Neural progenitor cell (in vitro differentiated cells): ENCODE measurements at regions not wholly inside any gene's neighbourhood (a gene's known extent, or its start where the extent isn't known, plus 50 kb on each side); places are given as distances from the start of the nearest gene placed in this dataset.

Experiments used
- DNase-seq: peaks from one replicate; pipeline ENCODE4 v3.0.0-alpha.2; 2016; ENCODE audit warnings: low spot score
- H2AFZ ChIP-seq: fragments of 200-600 bp; sonication (generic); replicated peaks from 2 replicates; pipeline ENCODE4 v1.6.1; 2016; ENCODE audit warnings: antibody characterized with exemption
- H3F3A ChIP-seq: fragments of 200-600 bp; sonication (generic); 2 replicates; pipeline ENCODE4 v1.6.1; 2016; ENCODE audit warnings: antibody characterized with exemption, low read depth
- H3K27ac ChIP-seq: fragments of 200-600 bp; sonication (generic); 2 replicates; pipeline ENCODE4 v1.5.1; 2016; ENCODE audit warnings: mild to moderate bottlenecking
- H3K27me3 ChIP-seq: fragments of 200-600 bp; sonication (generic); 2 replicates; pipeline ENCODE4 v1.6.1; 2016; ENCODE audit warnings: mild to moderate bottlenecking, moderate library complexity
- H3K36me3 ChIP-seq: fragments of 200-600 bp; sonication (generic); 2 replicates; pipeline ENCODE4 v1.5.1; 2016
- H3K4me1 ChIP-seq: fragments of 200-600 bp; sonication (generic); 2 replicates; pipeline ENCODE4 v1.6.1; 2016; ENCODE audit warnings: mixed run types
- H3K4me2 ChIP-seq: fragments of 200-600 bp; sonication (generic); 2 replicates; pipeline ENCODE4 v1.6.1; 2016
- H3K4me3 ChIP-seq: fragments of 200-600 bp; sonication (generic); 2 replicates; pipeline ENCODE4 v1.5.1; 2016
- H3K79me2 ChIP-seq: fragments of 200-600 bp; sonication (generic); 2 replicates; pipeline ENCODE4 v1.6.1; 2016; ENCODE audit warnings: low read depth
- H3K9ac ChIP-seq: fragments of 200-600 bp; sonication (generic); 2 replicates; pipeline ENCODE4 v1.6.1; 2016
- H3K9me3 ChIP-seq: fragments of 200-600 bp; sonication (generic); 2 replicates; pipeline ENCODE4 v1.5.1; 2016; ENCODE audit warnings: low read depth
- H4K20me1 ChIP-seq: fragments of 200-600 bp; sonication (generic); 2 replicates; pipeline ENCODE4 v1.6.1; 2016; ENCODE audit warnings: low read depth
- H3K27ac Mint-ChIP-seq: 3 replicates; pipeline ENCODE4 v1.8.0; 2021; ENCODE audit warnings: mixed read lengths
- H3K27me3 Mint-ChIP-seq: 2 replicates; pipeline ENCODE4 v1.8.0; 2022; ENCODE audit warnings: low read depth, mild to moderate bottlenecking, inconsistent platforms, moderate library complexity, mixed read lengths; ENCODE audit not compliant: insufficient read depth
- H3K36me3 Mint-ChIP-seq: 3 replicates; pipeline ENCODE4 v1.8.0; 2021; ENCODE audit warnings: mixed read lengths
- H3K4me1 Mint-ChIP-seq: 3 replicates; pipeline ENCODE4 v1.8.0; 2021; ENCODE audit warnings: mixed read lengths
- H3K4me3 Mint-ChIP-seq: 3 replicates; pipeline ENCODE4 v1.8.0; 2021; ENCODE audit warnings: mild to moderate bottlenecking, moderate library complexity, mixed read lengths
- H3K9me3 Mint-ChIP-seq: 3 replicates; pipeline ENCODE4 v1.8.0; 2020; ENCODE audit warnings: mixed read lengths
- CTCF ChIP-seq: fragments of 200-600 bp; sonication (generic); IDR thresholded peaks from 2 replicates; pipeline ENCODE4 v1.5.1; 2017; ENCODE audit warnings: antibody characterized with exemption, mild to moderate bottlenecking
- EZH2 ChIP-seq: fragments of 200-600 bp; sonication (generic); IDR thresholded peaks from 2 replicates; pipeline ENCODE4 v1.6.1; 2017; ENCODE audit warnings: antibody characterized with exemption, mild to moderate bottlenecking, moderate library complexity
- EZH2phosphoT487 ChIP-seq: fragments of 200-600 bp; sonication (generic); IDR thresholded peaks from 2 replicates; pipeline ENCODE4 v1.6.1; 2017; ENCODE audit warnings: antibody characterized with exemption

- Histone ChIP-seq H3K4me3 (no peak overlapping the region), H3K4me2 (no peak overlapping the region), H3F3A (peaks cover 52% of the 10 kb centered on the region), H4K20me1 (no peaks in the 10 kb centered on the region), H2AFZ (no peak overlapping the region), H3K9ac (no peak overlapping the region), H3K9me3 (no peaks in the 10 kb centered on the region), H3K79me2 (no peaks in the 10 kb centered on the region), H3K4me1 (peaks cover 28% of the 10 kb centered on the region), H3K27ac (no peak overlapping the region), H3K36me3 (no peaks in the 10 kb centered on the region), H3K27me3 (no peaks in the 10 kb centered on the region)
- peaks cover 2% of the 10 kb centered on the region for H3K27me3 Mint-ChIP-seq
- H3K27ac Mint-ChIP-seq = no peak overlapping the region
- DNase-seq = no peak
- peaks cover 27% of the 10 kb centered on the region for H3K36me3 Mint-ChIP-seq
- TF ChIP-seq EZH2phosphoT487 = no peak
- no peak for TF ChIP-seq CTCF
- TF ChIP-seq EZH2 = no peak
- H3K9me3 Mint-ChIP-seq = peaks cover 24% of the 10 kb centered on the region
- no peak overlapping the region for H3K4me3 Mint-ChIP-seq
- peaks cover 41% of the 10 kb centered on the region for H3K4me1 Mint-ChIP-seq
Observed at GRCh38 chr15:93474728-93475127, 385.7 kb upstream of the RGMA start.

GRCh38 chr15:93469994-93470393, 381.0 kb upstream of the RGMA start:
- H3K27me3 ChIP-seq = no peaks in the 10 kb centered on the region
- H3K4me2 ChIP-seq = no peak overlapping the region
- Mint-ChIP-seq H3K27me3 (no peaks in the 10 kb centered on the region), H3K9me3 (peaks cover 6% of the 10 kb centered on the region), H3K27ac (no peak overlapping the region), H3K4me3 (no peak overlapping the region), H3K4me1 (peaks cover 20% of the 10 kb centered on the region), H3K36me3 (peaks cover 14% of the 10 kb centered on the region)
- no peak overlapping the region for H2AFZ ChIP-seq
- H3K4me1 ChIP-seq = peaks cover 32% of the 10 kb centered on the region
- no peaks in the 10 kb centered on the region for H3K9me3 ChIP-seq
- no peak overlapping the region for H3K27ac ChIP-seq
- no peak for TF ChIP-seq EZH2
- DNase-seq = no peak
- H3K79me2 ChIP-seq = no peaks in the 10 kb centered on the region
- no peaks in the 10 kb centered on the region for H4K20me1 ChIP-seq
- H3F3A ChIP-seq = peaks cover 21% of the 10 kb centered on the region
- H3K9ac ChIP-seq = no peak overlapping the region
- no peak overlapping the region for H3K4me3 ChIP-seq
- no peaks in the 10 kb centered on the region for H3K36me3 ChIP-seq

- Mint-ChIP-seq H3K27me3 (no peaks in the 10 kb centered on the region), H3K4me3 (no peak overlapping the region), H3K4me1 (peaks cover 23% of the 10 kb centered on the region), H3K9me3 (peaks cover under 1% of the 10 kb centered on the region), H3K36me3 (peaks cover 20% of the 10 kb centered on the region), H3K27ac (no peak overlapping the region)
- DNase-seq = no peak
- no peaks in the 10 kb centered on the region for H3K36me3 ChIP-seq
- no peak overlapping the region for H3K27ac ChIP-seq
- no peak overlapping the region for H3K9ac ChIP-seq
- H3K4me1 ChIP-seq = peaks cover 32% of the 10 kb centered on the region
- no peak overlapping the region for H2AFZ ChIP-seq
- TF ChIP-seq CTCF = no peak
- TF ChIP-seq EZH2phosphoT487 = no peak
- no peak for TF ChIP-seq EZH2
- no peak overlapping the region for H3K4me2 ChIP-seq
- H3F3A ChIP-seq = peaks cover 20% of the 10 kb centered on the region
- H4K20me1 ChIP-seq = no peaks in the 10 kb centered on the region
- no peaks in the 10 kb centered on the region for H3K27me3 ChIP-seq
- H3K79me2 ChIP-seq = no peaks in the 10 kb centered on the region
- H3K9me3 ChIP-seq = no peaks in the 10 kb centered on the region
- no peak overlapping the region for H3K4me3 ChIP-seq
Observed at GRCh38 chr15:93467337-93467736, 378.3 kb upstream of the RGMA start.

GRCh38 chr15:93466380-93466779, 377.4 kb upstream of the RGMA start:
- Histone ChIP-seq H2AFZ (no peak overlapping the region), H3K4me1 (peaks cover 32% of the 10 kb centered on the region), H3K4me3 (no peak overlapping the region), H3K79me2 (no peaks in the 10 kb centered on the region), H3K36me3 (no peaks in the 10 kb centered on the region), H3K27me3 (no peaks in the 10 kb centered on the region), H3K9me3 (no peaks in the 10 kb centered on the region), H4K20me1 (no peaks in the 10 kb centered on the region), H3K27ac (peak overlapping the region; percentile 55), H3F3A (peaks cover 15% of the 10 kb centered on the region), H3K9ac (no peak overlapping the region), H3K4me2 (peak overlapping the region; percentile 19)
- Mint-ChIP-seq H3K27me3 (no peaks in the 10 kb centered on the region), H3K36me3 (peaks cover 22% of the 10 kb centered on the region), H3K4me3 (no peak overlapping the region), H3K27ac (no peak overlapping the region), H3K4me1 (peaks cover 20% of the 10 kb centered on the region), H3K9me3 (no peaks in the 10 kb centered on the region)
- TF ChIP-seq CTCF (no peak), EZH2 (no peak), EZH2phosphoT487 (no peak)
- peak; percentile 28 for DNase-seq
